A673 (cell line): ENCODE measurements at regions not wholly inside any gene's neighbourhood (a gene's known extent, or its start where the extent isn't known, plus 50 kb on each side); places are given as distances from the start of the nearest gene placed in this dataset.

Experiments used
- BruUV-seq: library from RNA; stranded (reverse); fragments of 400-500 nt; replicated peaks from 2 replicates; lab custom pipeline; 2021; lab: Mats Ljungman, UMichigan
- CTCF ChIA-PET: fragments of 300-600 bp; sonication (Branson Sonifier 250); formaldehyde crosslinking; loops from one replicate; lab custom pipeline; 2022; ENCODE audit warnings: antibody characterized with exemption; lab: Charles Lee
- POLR2A ChIA-PET: fragments of 300-600 bp; sonication (Branson Sonifier 250); formaldehyde crosslinking; loops from one replicate; lab custom pipeline; 2022; ENCODE audit warnings: antibody characterized with exemption; ENCODE audit not compliant: low non-redundant PET; lab: Charles Lee
- DNase-seq: peaks from one replicate; pipeline ENCODE4 v3.0.0-alpha.2; 2015; ENCODE audit warnings: low spot score
- H3K27ac ChIP-seq: fragments of 200-600 bp; sonication (generic); 2 replicates; pipeline ENCODE4 v1.5.1; 2016; ENCODE audit warnings: mixed run types, low read depth, mild to moderate bottlenecking, mixed read lengths, antibody characterized with exemption, low read length; ENCODE audit not compliant: poor library complexity, severe bottlenecking
- H3K27me3 ChIP-seq: fragments of 200-600 bp; sonication (generic); replicated peaks from 2 replicates; pipeline ENCODE4 v1.6.1; 2017; ENCODE audit warnings: mixed run types, low read depth, mild to moderate bottlenecking, mixed read lengths, antibody characterized with exemption, low read length; ENCODE audit not compliant: insufficient read depth, poor library complexity
- H3K36me3 ChIP-seq: fragments of 200-600 bp; sonication (generic); 2 replicates; pipeline ENCODE4 v1.6.1; 2016; ENCODE audit warnings: mixed run types, mild to moderate bottlenecking, mixed read lengths, antibody characterized with exemption, low read length; ENCODE audit not compliant: insufficient read depth, poor library complexity, severe bottlenecking
- H3K4me1 ChIP-seq: fragments of 200-600 bp; sonication (generic); 2 replicates; pipeline ENCODE4 v1.6.1; 2017; ENCODE audit warnings: mixed run types, mild to moderate bottlenecking, mixed read lengths, antibody characterized with exemption, low read length; ENCODE audit not compliant: insufficient read depth, poor library complexity, severe bottlenecking
- H3K4me3 ChIP-seq: fragments of 200-600 bp; sonication (generic); 2 replicates; pipeline ENCODE4 v1.5.1; 2016; ENCODE audit warnings: low read depth, mixed run types, mild to moderate bottlenecking, mixed read lengths, low read length; ENCODE audit not compliant: poor library complexity, severe bottlenecking
- H3K9me3 ChIP-seq: fragments of 200-600 bp; sonication (generic); 2 replicates; pipeline ENCODE4 v1.6.1; 2016; ENCODE audit warnings: mixed run types, low read depth, mild to moderate bottlenecking, mixed read lengths, antibody characterized with exemption, low read length; ENCODE audit not compliant: poor library complexity, severe bottlenecking
- EZH2 ChIP-seq: fragments of 200-600 bp; sonication (generic); IDR thresholded peaks from 2 replicates; pipeline ENCODE4 v1.6.1; 2017; ENCODE audit warnings: borderline replicate concordance, low read depth, mild to moderate bottlenecking, mixed read lengths, antibody characterized with exemption, low read length; ENCODE audit not compliant: poor library complexity, severe bottlenecking
- intact Hi-C: fragments of 100-400 bp; cut with micrococcal nuclease; formaldehyde crosslinking; loops from one replicate; pipeline ENCODE4 v1.10.0; 2022; ENCODE audit not compliant: unreplicated experiment
- TF ChIP-seq, protein P1 (sequence below): fragments of 300-800, 200-600 bp; sonication (generic); conservative IDR thresholded peaks from 2 replicates; pipeline ENCODE4 v1.5.1; 2017; ENCODE audit warnings: low read depth, mild to moderate bottlenecking, antibody characterized with exemption, low read length, moderate library complexity, mixed read lengths

DNA sequence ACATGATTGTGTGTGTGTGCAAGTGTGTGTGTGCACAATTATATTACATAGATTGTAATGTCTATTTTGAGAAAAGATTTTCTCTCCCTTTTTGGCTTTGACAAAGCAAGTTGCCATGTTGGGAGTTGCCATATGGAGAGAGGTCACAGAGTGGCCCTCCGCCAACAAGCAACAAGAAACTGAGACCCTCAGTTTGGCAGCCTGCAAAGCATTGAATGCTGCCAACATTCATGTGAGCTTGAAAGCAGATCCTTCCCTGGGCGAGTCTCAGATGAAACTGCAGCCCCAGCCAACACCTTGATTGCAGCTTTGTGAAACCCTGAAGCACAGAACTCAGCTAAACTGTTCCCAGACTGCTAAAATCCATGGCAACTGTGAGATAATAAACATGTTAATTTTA lies 498.0 kb downstream of the NR2F1-AS1 start:
- no peak for DNase-seq
- BruUV-seq, result no TSS peak
- H3K27me3 ChIP-seq, result no peaks in the 10 kb centered on the region
- H3K4me3 ChIP-seq, result no peak overlapping the region
- H3K36me3 ChIP-seq, result no peaks in the 10 kb centered on the region
- POLR2A ChIA-PET, result no interaction called here
- no peak overlapping the region for H3K27ac ChIP-seq
- intact Hi-C loops, result no loop called here
- no peaks in the 10 kb centered on the region for H3K9me3 ChIP-seq
- no peaks in the 10 kb centered on the region for H3K4me1 ChIP-seq
- CTCF ChIA-PET, result no interaction called here
- TF ChIP-seq EZH2, result no peak
- TF ChIP-seq, protein P1, sequence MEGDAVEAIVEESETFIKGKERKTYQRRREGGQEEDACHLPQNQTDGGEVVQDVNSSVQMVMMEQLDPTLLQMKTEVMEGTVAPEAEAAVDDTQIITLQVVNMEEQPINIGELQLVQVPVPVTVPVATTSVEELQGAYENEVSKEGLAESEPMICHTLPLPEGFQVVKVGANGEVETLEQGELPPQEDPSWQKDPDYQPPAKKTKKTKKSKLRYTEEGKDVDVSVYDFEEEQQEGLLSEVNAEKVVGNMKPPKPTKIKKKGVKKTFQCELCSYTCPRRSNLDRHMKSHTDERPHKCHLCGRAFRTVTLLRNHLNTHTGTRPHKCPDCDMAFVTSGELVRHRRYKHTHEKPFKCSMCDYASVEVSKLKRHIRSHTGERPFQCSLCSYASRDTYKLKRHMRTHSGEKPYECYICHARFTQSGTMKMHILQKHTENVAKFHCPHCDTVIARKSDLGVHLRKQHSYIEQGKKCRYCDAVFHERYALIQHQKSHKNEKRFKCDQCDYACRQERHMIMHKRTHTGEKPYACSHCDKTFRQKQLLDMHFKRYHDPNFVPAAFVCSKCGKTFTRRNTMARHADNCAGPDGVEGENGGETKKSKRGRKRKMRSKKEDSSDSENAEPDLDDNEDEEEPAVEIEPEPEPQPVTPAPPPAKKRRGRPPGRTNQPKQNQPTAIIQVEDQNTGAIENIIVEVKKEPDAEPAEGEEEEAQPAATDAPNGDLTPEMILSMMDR, result no peak

DNA sequence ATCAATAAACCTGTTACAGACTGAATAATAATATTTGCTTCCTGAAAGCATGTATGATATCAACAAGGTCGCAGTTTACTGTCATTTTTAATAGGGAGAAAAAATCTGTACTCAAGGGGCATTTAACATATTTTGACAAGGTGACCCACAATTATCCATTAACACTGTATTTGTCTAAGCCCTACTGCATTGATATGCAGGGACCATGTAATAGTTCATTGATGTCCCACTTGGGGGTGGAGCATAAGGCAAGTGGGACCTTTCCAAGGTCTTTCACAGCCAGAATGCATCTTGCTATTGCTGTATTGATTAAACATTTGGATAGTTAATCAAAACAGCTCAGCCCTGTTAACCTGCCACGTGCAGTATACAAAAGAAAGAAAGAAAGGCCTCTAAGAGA lies 502.0 kb downstream of the NR2F1-AS1 start:
- Histone ChIP-seq H3K36me3 (no peaks in the 10 kb centered on the region), H3K4me3 (no peak overlapping the region), H3K27ac (no peak overlapping the region), H3K9me3 (no peaks in the 10 kb centered on the region), H3K27me3 (no peaks in the 10 kb centered on the region), H3K4me1 (no peaks in the 10 kb centered on the region)
- ChIA-PET CTCF (no interaction called here), POLR2A (no interaction called here)
- intact Hi-C loops, result no loop called here
- TF ChIP-seq, protein P1, result no peak
- no peak for TF ChIP-seq EZH2
- no peak for DNase-seq
- no TSS peak for BruUV-seq

DNA sequence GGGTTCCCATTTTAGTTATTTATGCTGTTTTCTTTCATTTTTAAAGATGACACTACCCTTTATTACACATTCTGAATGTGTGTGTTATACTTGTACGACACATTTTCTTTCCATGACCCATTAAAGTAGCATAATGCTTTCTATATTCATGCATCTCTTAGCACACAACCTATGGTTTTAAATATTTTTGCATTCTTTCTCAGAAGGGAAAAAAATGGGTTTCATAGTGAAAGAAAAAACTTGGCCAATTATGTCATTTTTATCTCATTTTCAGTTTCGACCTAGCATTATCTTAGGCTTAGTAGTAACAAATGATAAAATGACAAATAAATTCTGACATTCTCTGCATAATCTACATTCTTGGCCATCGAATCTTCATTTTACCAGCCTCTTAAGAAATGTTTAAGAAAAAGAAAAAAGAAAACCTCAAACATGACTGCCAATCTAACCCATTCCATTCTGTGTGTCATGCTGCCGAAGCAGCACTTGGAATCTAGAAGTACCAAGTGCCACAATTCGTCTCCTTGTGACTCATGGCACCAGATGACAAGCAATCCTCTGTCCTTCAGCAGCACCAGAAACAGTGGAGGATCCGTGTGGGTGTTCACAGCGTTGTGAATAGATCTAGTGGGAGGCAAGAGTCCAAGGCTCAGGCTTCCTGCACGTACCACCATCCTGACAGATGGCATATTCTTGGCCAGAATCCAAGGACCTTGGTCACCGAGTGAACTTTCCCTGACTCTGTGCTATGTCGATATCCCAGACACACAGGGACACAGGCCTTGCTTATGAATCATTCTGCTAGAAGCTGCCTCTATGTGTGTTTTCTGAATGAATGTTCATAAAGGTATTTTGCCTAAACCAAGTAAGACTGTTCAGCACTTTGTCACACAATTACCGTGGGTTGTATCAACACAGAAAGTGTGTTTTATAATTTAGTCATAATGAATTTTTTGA lies 502.7 kb downstream of the NR2F1-AS1 start:
- Histone ChIP-seq H3K4me1 (no peaks in the 10 kb centered on the region), H3K9me3 (no peaks in the 10 kb centered on the region), H3K36me3 (no peaks in the 10 kb centered on the region), H3K27me3 (no peaks in the 10 kb centered on the region), H3K4me3 (no peak overlapping the region), H3K27ac (no peak overlapping the region)
- DNase-seq, result peak; percentile 25
- intact Hi-C loops, result no loop called here
- BruUV-seq, result no TSS peak
- ChIA-PET CTCF (no interaction called here), POLR2A (no interaction called here)
- no peak for TF ChIP-seq EZH2
- TF ChIP-seq, protein P1, result no peak
